D341Med (cell line): ENCODE measurements at regions not wholly inside any gene's neighbourhood (a gene's known extent, or its start where the extent isn't known, plus 50 kb on each side); places are given as distances from the start of the nearest gene placed in this dataset.

ENCODE experiments used
- DNase-seq: peaks from one replicate; pipeline ENCODE4 v3.0.0; 2012; ENCODE audit warnings: low spot score

DNA sequence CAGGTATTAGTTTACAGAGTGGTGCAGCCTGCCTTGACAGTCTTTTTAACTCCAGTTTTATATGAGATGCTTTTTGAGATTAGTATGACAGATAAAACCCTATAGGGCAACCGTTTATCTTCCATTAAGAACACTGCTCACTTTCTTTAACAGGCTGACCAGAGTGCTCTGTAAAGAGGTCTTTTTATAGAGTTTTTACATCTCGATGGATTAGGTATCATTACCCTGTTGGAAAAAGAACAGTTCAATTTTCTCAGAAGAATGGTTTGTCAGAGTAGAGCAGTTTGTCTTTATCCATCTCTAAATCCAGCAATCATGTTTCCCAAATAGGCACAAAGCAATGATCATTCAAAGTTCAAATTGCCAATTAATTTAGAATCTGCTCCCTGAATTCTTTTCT lies 395.2 kb upstream of the ARGLU1 start:
- no peak for DNase-seq

DNA sequence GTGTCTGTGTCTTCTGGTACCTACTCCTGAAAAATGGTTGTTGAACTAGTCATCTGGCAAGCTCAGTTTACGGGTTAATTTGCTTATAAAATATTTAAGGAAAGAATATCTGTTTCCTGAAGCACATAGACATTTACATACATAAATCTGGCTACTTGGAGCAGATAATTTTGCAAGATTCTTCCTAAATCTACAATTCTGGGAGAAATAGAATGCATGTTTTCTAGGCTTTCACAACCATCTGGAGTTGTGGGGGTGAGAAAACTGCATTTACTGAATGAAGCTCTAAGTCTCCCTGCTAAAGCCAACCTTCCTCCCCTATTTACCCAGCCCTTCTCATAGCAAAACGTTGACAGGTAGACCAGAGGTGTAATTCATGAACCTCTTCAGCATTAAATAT lies 393.7 kb upstream of the ARGLU1 start:
- no peak for DNase-seq

DNA sequence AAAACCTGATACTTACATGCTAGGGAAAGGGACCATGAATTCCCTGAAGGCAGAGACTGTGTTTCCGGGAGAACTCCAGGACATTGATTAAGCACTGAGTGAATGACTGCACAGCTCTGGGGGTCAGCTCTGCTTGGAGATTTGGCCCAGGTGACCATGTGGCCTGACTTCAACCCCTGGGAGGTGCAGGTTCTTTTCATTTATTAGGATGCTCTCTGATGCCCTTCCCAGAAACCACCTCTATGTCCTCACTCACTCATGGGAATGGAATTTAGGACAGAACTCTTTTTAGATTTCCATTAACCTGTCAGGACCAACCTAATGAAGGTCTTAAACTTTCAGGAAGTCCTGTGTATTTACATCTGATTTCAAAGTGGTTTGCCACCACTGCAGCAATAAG lies 393.3 kb upstream of the ARGLU1 start:
- DNase-seq = no peak

DNA sequence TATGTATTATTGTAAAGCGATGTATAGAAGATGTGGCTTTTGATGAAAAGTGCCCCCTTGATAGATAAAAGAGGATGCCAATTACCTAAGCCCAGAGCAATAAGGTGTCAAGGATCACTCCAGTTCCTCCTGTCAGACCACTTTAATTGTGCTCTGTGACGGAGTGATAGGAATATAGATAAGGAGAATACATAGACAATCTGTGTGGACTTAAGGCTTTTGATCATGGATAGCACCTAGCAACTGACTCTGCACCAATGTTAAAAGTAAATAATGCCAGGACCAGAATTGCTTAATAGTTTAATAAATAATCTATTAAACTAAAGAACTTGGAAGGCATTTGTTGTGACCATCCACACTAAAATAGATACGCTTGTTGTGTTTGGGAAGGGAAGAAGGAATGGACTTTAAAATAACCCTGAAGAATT lies 390.7 kb upstream of the ARGLU1 start:
- no peak for DNase-seq

DNA sequence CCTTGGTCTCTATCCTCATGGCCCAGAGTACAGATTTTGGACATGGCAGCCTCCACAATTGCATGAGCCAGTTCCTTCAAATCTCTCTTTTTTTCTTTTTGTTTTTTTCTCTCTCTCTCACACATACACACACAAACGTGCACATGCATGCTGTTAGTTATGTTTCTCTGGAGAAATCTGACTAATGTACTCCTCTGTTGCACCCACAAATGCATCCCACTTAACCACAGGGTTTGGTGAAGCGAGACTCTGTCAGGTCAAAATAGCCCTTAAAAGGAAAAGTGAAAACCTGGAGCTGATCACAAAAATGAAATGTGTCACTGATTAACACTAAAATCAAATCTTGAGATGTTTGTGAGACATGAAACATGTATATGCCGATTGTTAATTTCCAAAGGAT lies 374.6 kb upstream of the ARGLU1 start:
- no peak for DNase-seq

DNA sequence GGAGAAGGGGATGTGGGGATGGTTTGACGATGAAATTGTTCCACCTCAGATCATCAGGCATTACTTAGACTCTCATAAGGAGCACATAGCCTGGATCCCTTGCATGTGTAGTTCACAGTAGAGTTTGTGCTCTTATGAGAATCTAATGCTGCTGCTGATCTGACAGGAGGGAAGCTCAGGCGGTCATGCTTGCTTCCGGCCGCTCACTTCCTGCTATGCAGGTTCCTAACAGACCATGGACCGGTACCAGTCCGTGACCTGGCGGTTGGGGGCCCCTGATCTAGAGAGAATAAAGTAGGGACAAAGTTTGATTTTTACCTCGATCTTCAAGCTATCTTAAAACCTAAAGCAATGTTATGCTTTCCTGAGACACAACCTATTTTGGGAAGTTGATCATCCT lies 373.8 kb upstream of the ARGLU1 start:
- no peak for DNase-seq

DNA sequence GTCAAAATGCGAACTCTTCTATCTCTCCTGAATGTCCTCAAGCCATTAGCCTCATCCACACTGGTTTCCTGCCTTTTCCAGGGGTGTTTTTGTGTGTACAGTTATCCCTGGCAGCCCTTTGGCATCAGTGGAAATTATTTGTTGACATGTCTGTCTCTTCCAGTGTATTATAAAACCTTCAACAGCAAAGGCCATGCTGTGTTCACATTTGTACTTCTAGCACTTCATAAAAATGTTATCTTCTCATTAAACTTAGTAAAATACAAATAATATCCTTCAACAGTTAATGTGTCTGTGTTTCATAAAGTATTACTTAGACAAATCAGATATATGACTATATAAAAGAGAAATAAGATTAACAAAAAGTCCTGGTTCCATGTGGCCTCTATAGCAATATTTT lies 359.5 kb upstream of the ARGLU1 start:
- no peak for DNase-seq

DNA sequence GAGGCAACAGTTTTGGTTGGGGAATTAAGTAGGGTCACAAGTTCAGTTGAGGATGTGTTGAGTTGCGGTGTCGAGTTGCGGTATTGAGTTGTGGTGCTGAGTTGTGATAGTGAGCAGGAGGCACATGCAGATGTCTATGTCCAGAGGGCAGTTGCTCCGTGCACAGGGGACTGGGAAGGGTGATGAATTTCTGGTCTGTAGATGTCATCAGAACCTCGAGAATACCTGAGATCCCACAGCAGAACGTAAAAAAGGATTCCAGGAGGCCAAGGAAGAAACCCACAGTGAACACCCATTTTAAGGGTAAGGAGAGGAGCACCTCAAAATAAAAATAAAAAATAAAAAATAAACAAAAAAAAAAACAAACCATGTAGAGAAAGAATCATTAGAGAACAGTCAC lies 354.4 kb upstream of the ARGLU1 start:
- no peak for DNase-seq

DNA sequence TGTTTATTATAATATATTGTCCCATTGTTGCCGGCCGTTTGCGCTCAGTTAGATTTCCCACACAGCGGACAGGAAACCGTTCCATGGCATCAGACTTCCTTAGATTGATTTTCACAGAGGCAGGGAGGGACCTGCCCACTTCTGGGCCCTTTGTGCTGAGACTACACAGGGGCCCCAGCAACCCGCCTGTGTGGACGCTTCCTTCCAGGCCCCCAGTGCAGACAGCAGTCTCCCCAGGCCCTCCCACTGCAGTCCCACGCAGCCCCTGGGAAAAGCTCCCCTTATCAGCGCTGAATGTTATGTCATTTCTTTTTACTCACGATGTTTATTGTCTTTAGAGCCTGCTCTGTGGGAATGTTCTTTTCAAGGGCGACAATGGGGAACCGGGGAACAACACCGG lies 351.7 kb upstream of the ARGLU1 start:
- no peak for DNase-seq

DNA sequence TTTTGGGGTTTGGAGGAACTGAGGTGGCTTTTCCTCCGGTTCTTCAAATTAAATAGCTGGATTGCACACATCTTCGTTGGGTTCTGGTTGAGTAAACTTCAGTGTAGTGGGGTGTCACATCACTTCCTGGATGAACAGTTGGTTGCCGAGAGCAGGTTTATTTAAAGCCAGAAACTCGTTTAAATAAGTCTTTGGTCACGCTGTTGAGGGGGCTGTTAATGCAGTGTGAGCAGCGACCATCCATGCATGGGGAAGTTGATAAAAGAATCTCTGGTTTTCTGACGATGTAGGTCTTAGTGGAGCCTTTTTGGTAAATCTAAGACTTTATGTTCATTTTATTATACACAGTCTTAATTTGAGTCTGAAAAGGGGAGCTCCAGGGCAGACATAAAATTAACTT lies 351.2 kb upstream of the ARGLU1 start:
- no peak for DNase-seq

DNA sequence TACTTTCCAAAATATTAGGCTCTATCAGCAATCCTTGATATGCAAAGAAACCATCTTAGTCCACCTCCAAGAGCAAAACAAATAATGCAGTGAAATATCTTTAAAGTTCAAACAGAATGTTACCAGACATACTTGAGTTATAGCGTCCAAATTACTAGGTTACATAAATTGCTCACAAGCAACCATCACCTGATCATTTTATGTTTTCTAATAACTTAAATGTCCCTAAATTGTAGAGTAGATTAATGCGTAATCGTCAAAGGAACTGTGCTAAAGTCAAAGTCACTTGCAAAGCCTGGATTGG lies 350.6 kb upstream of the ARGLU1 start:
- DNase-seq = no peak

DNA sequence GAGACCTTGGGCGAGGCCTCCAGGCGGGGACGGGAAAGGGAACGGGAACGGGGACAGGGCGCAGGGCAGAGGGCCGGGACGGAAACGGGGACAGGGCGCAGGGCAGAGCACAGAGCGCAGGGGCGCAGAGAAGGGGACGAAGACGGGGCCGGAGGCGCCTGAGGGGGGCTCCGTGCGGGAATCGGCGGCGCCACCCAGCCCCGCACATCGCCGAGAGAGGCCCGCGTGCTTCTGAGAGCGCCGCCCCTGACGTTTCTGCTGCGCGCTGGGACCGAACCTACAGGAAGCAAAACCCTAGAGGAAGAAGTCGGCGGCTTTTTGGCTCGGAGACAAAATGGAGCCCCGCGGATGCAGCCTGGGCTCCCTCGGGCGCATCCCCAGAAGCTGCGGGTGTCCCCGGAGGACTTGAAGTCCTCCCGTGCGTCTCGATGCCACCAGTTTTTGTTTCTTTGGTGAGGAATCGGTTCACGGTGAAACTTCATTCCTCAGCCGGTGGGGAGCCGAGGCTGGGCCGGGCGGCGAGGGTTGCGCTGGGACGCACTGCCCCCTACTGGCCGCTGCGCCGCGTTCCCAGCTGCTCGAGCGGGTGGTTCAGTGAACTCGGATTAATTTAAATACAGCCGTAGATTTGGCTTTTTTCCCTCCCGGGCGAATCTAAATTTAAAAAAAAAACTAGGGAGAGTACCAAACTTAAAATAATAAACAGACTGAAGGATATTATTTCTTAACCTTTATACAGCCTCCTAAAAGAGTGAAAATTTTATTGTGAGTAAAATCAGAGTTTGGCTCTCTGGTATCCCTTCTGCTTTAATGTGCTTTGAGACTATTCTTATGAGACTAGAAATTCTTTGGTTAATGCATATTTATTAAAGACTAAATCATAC lies 350.0 kb upstream of the ARGLU1 start:
- DNase-seq = peak; percentile 89

DNA sequence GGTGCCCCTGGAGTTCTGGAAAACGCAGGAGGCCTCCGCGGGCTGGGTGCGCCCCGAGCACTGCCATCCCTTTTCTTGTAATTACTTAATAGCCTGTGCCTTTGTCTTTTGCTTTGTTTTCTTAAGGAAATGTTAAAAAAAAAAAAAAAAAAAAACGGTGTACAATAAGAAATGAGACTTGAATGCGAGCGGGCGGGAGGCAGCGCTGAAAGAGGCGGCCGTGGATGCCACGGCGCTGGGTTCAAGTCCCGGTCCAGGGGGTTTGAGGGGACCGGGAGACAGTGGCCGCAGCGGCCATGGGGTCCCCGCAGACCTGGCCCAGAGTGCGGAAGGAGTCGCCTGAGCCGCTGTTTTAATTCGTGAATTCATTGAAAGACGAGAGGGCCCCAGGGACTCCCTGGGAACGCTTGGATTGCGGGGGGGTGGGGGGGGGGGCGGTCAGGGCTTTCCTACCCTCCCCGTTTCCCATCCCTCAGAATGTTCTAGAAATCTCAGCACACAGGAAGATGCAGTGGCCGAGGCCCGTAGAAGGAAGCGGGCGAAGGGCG lies 349.2 kb upstream of the ARGLU1 start:
- no peak for DNase-seq

DNA sequence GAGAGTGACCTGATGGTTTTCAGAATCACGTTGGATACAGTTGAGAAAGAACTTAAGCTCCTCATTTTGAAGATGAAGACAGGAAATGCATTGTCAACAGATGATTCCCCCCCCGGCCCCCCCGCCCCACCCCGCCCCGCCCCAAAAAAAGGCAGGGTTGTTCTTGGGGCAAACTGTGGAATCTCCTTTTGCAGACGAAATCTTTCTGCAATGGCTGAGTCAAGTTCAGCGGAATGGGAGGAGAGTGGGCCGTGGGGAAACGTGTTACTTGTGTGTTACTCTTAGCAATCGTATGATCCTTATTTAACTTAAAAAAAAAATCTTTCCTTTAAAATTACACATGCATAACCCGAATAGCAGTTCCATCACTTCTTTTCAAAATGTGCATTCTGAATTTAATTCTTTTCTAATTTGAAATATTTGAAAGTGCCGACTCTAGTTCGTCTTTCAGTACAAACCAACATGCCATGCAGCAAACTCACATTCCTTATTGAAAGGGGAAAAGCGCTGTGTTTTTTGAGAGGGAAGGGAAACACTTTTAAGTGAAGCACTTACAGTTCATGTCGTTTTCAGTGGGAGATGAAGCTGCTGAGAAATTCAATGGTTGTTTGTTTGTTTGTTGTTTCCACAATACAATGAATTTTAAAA lies 348.5 kb upstream of the ARGLU1 start:
- no peak for DNase-seq

DNA sequence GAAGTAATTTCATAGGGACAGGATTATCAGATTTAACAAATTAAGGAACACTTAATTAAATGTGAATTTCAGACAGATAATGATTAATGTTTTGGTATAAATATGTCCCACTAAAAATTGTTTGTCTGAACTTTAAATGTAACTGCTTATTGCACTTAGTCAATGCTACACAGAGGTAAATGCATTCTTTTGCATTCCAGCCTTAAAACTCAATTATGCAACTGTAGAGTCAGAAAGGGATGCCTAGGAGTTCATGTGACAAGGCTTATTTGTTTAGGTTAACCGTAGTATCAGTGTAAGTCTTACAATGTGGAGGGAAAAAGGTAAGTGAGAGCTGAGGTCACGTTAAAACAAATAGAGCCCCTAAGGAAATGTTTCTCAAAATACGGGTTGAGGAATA lies 347.2 kb upstream of the ARGLU1 start:
- no peak for DNase-seq

DNA sequence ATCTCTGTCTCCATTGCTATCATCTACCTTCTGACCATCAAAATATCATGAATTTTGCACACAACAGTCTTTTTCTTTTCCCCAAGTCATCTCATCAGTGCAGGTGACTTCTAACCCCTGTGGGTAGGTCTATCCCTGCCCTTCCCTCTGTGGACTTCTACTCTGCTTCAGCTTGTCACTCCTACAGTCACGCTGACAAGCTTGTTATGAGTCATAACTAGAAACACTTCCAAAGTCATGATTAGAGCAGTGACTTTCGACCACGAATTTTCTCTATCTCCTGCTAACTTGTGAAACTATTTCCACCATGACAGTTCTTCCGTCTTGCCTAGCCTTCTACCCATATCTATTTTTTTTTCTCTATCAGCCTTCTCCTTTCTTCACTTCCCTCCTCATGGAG lies 343.7 kb upstream of the ARGLU1 start:
- DNase-seq = no peak

DNA sequence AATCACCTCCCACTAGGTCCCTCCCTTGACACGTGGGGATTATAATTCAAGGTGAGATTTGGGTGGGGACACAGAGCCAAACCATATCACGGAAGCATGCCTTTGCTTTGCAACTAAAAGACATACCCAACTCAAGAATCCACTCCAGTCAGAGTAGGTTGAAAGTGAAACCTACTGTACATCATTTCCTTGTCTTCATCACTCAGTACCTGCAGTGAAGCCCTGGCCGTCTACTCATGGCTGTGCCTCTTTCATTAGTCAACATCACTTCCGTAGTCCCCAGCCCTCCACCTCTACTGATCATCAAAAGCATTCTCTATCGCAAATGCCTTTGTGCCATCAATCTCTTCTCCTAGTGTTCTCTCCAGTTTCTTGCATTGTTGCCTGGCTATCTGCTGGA lies 343.1 kb upstream of the ARGLU1 start:
- DNase-seq = no peak

DNA sequence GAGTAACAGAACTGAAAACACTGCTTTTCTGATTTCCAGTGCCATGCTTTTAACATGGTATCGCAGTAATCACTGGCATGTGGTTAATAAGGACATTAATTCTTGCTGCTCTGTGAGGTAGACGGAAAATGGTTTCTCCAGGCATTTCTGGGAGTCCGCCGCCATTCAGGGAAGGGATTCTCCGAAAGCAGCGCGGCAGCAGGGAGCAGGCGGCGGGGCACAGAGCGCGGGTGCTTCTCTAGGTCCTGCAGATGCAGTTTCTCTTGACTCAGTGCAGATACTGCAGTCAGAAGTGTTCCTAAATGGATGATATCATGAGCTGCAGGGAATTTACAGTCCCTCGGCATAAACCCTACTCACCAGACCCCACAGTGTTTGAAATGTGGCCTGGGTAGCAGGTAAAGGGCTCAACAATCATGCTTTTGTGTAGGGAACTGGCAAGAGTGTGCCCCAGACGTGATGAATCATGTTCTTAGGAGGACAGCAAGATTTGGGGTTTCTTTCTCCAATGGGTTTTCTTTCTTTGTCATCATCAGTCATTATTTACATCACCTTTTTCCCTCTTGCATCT lies 338.6 kb upstream of the ARGLU1 start:
- no peak for DNase-seq

DNA sequence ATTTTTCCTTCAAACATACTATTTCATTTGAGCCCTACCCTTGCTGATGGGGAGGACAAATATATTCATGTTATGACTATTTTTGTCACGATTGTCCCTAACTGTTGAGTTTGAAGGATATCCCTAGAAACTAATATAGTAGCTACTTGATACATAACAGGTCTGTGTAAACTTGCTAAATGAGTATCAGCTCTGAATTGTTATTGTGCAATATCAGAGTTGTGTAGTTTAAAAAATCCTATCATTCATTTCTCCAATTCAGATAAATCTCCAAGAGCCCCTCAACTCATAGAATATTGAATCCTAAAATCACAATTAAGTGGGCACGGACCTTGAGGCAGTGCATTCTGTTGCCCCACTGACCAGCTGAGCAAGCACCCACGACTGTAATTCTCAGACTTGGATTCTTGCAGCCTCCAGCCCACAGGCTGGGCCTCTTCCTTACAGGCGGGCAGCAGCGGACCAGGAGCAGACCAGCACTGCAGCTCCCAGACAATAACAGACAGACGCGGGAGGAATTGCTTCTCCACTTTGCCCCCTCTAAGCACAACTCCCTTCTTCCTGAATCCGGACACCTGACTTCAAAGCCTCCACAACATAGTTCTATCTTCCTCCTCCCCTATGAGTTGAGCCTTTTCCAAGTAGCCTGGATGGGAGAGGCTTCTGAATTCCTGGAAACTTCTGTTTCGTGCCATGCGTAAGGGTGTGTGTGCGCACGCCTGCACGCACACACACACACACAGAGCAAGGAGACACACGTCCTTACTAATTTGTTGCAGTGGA lies 337.6 kb upstream of the ARGLU1 start:
- DNase-seq = no peak

DNA sequence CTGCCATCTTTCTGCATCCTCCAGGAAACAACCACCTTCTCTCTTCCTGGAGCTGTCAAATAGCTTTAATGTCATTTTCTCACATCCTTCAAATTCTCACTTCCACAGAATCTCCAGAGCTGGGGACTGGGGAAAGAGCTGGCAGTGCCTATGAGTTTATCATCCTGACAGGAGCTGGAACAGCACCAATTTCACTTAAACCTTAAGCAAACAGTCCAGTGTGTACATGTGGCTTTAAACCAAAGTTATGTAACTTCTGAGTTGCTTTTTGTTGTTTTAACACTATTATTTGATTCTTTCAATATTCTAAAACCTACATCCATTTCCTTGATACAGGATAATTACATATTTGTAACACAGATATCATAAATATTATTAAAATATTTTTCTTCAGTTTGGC lies 331.5 kb upstream of the ARGLU1 start:
- DNase-seq = no peak

DNA sequence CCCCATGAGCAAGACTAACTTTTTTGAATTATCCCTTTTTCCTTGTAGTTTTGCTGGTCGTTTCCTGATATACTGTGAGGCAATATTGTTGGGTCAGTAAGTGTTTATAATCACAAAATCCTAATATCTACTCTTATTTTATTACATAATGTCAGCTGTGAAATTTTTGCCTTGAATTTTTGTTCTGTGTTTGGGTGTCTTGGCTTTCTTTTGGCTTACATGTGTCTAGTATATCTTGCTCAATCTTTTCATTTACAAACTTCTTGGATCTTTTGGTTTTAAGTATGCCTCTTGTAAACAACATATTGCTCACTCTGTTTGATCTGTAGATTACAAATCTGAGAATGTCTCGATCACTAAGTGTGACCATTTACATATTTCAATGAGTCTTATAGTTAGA lies 330.3 kb upstream of the ARGLU1 start:
- no peak for DNase-seq

DNA sequence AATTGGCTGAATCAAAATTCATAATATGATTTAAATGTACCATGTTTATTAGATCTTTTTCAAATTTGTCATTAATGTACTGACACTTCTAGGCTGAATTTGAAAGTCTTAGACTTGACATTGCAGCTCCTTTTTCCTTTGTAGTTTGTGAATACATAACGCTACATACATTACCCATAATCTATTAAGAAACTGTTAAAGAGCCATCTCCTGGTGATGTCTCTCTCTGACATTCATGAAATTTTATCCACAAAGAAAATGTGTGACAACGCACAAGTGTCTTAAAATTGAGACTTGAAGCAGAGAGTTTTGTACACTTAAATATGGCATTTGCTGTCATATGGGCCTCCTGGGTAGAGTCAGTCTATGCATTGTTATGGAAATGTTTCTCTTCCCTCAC lies 320.2 kb upstream of the ARGLU1 start:
- DNase-seq = no peak

DNA sequence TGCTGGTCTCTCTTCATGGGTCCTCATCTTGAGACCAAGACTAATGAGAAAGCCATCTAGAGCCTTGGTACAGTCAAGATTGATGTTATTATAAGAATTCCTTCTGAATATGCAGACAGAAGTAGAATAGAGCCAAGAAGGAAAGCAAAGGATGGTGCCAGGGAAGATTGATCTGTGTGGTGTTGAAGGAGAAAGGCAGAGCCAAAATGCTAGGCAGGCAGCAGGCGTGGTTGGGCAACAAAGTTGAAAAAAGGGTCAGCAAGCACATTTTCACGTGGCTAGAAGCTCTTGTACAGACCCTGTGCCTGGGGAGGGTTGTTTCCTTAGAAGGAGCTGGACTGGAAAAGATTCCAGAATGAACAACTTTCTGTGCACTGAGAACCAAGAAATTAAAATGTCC lies 319.7 kb upstream of the ARGLU1 start:
- DNase-seq = no peak
